DND-41 (cell line): ENCODE measurements at regions not wholly inside any gene's neighbourhood (a gene's known extent, or its start where the extent isn't known, plus 50 kb on each side); places are given as distances from the start of the nearest gene placed in this dataset.

Experiments used
- ATAC-seq: fragments of 200-7000 bp; cut with Tn5 transposase; 3 replicates; pipeline ENCODE4 v1.9.1; 2021; ENCODE audit warnings: low read depth; ENCODE audit not compliant: insufficient read depth
- DNase-seq: peaks from one replicate; pipeline ENCODE4 v3.0.0-alpha.2; 2020
- H2AFZ ChIP-seq: 2 replicates; pipeline ENCODE4 v1.6.0; 2012; ENCODE audit warnings: low read depth, low read length
- H3K27ac ChIP-seq: 2 replicates; pipeline ENCODE4 v1.5.1; 2012; ENCODE audit warnings: low read length, inconsistent platforms
- H3K27me3 ChIP-seq: fragments of 200-600 bp; sonication (generic); 2 replicates; pipeline ENCODE4 v1.6.0; 2012; ENCODE audit warnings: low read length, mild to moderate bottlenecking, inconsistent platforms; ENCODE audit not compliant: insufficient read depth, poor library complexity
- H3K36me3 ChIP-seq: 2 replicates; pipeline ENCODE4 v1.5.1; 2012; ENCODE audit warnings: low read length, inconsistent platforms; ENCODE audit not compliant: insufficient read depth
- H3K4me1 ChIP-seq: 2 replicates; pipeline ENCODE4 v1.5.1; 2012; ENCODE audit warnings: mild to moderate bottlenecking, low read length; ENCODE audit not compliant: insufficient read depth
- H3K4me2 ChIP-seq: 2 replicates; pipeline ENCODE4 v1.6.0; 2012; ENCODE audit warnings: mild to moderate bottlenecking, moderate library complexity, low read length, inconsistent platforms; ENCODE audit not compliant: insufficient read depth
- H3K4me3 ChIP-seq, 2 experiments: fragments of 200-600 bp in 1 of 2; shearing (Covaris generic) in 1 of 2; 2 replicates each; pipeline ENCODE4 v1.5.1; 2012 to 2016; ENCODE audit warnings: inconsistent platforms in 2 of 2, low read length in 2 of 2, mild to moderate bottlenecking in 2 of 2, low read depth in 1 of 2, moderate library complexity in 1 of 2
- H3K79me2 ChIP-seq: 2 replicates; pipeline ENCODE4 v1.6.0; 2012; ENCODE audit warnings: low read length, inconsistent platforms; ENCODE audit not compliant: insufficient read depth
- H3K9ac ChIP-seq: 2 replicates; pipeline ENCODE4 v1.6.0; 2012; ENCODE audit warnings: low read depth, mild to moderate bottlenecking, inconsistent platforms, low read length, moderate library complexity
- H3K9me3 ChIP-seq: 2 replicates; pipeline ENCODE4 v1.5.1; 2012; ENCODE audit warnings: low read length, moderate library complexity, mild to moderate bottlenecking, inconsistent platforms; ENCODE audit not compliant: insufficient read depth, severe bottlenecking
- H4K20me1 ChIP-seq: 2 replicates; pipeline ENCODE4 v1.6.0; 2012; ENCODE audit warnings: low read length; ENCODE audit not compliant: insufficient read depth
- CTCF ChIP-seq: IDR thresholded peaks from 2 replicates; pipeline ENCODE4 v1.5.1; 2012; ENCODE audit warnings: borderline replicate concordance, low read length, moderate library complexity, mild to moderate bottlenecking; ENCODE audit not compliant: poor library complexity, severe bottlenecking; ENCODE audit errors: extremely low read depth
- EZH2 ChIP-seq: IDR thresholded peaks from 3 replicates; pipeline ENCODE4 v1.6.1; 2012; ENCODE audit warnings: borderline replicate concordance, low read depth, mild to moderate bottlenecking, moderate library complexity, low read length, inconsistent platforms; ENCODE audit not compliant: severe bottlenecking

GRCh38 chr16:65307286-65307685 lies 185.4 kb upstream of the CDH11 start:
- TF ChIP-seq CTCF (no peak), EZH2 (no peak)
- Histone ChIP-seq H3K79me2 (no peaks in the 10 kb centered on the region), H3K9me3 (no peaks in the 10 kb centered on the region), H3K27ac (no peak overlapping the region), H3K27me3 (no peaks in the 10 kb centered on the region), H3K4me3 (no peak overlapping the region), H4K20me1 (no peaks in the 10 kb centered on the region), H3K4me1 (no peaks in the 10 kb centered on the region), H3K36me3 (no peaks in the 10 kb centered on the region), H3K9ac (no peak overlapping the region), H3K4me2 (no peak overlapping the region), H2AFZ (no peak overlapping the region)
- no peak for ATAC-seq
- no peak for DNase-seq

GRCh38 chr16:65306722-65307121 lies 184.9 kb upstream of the CDH11 start:
- Histone ChIP-seq H3K4me2 (no peak overlapping the region), H2AFZ (no peak overlapping the region), H3K79me2 (no peaks in the 10 kb centered on the region), H3K9me3 (no peaks in the 10 kb centered on the region), H3K9ac (no peak overlapping the region), H4K20me1 (no peaks in the 10 kb centered on the region), H3K27me3 (no peaks in the 10 kb centered on the region), H3K4me3 (no peak overlapping the region), H3K27ac (no peak overlapping the region), H3K36me3 (no peaks in the 10 kb centered on the region), H3K4me1 (no peaks in the 10 kb centered on the region)
- DNase-seq, result no peak
- ATAC-seq, result no peak
- no peak for TF ChIP-seq CTCF

- Histone ChIP-seq H3K9me3 (no peaks in the 10 kb centered on the region), H3K9ac (no peak overlapping the region), H3K27ac (no peak overlapping the region), H3K4me2 (no peak overlapping the region), H2AFZ (no peak overlapping the region), H3K4me1 (no peaks in the 10 kb centered on the region), H3K79me2 (no peaks in the 10 kb centered on the region), H4K20me1 (no peaks in the 10 kb centered on the region), H3K4me3 (no peak overlapping the region), H3K27me3 (no peaks in the 10 kb centered on the region), H3K36me3 (no peaks in the 10 kb centered on the region)
- DNase-seq, result no peak
- no peak for ATAC-seq
- TF ChIP-seq EZH2 (no peak), CTCF (no peak)
These were observed 184.4 kb upstream of the CDH11 start for GRCh38 chr16:65306300-65306699.

- H3K4me3 ChIP-seq, result no peak overlapping the region
- H3K27me3 ChIP-seq, result no peaks in the 10 kb centered on the region
- no peaks in the 10 kb centered on the region for H3K9me3 ChIP-seq
- DNase-seq (no peak), ATAC-seq (no peak)
- H3K4me2 ChIP-seq, result no peak overlapping the region
- no peak for TF ChIP-seq CTCF
- TF ChIP-seq EZH2, result no peak
- no peak overlapping the region for H2AFZ ChIP-seq
- H3K9ac ChIP-seq, result no peak overlapping the region
- no peaks in the 10 kb centered on the region for H3K36me3 ChIP-seq
- no peak overlapping the region for H3K27ac ChIP-seq
- H4K20me1 ChIP-seq, result no peaks in the 10 kb centered on the region
- no peaks in the 10 kb centered on the region for H3K79me2 ChIP-seq
- H3K4me1 ChIP-seq, result no peaks in the 10 kb centered on the region
These were observed 183.6 kb upstream of the CDH11 start for GRCh38 chr16:65305266-65305959.
